IMR-90 (cell line): ENCODE measurements at regions not wholly inside any gene's neighbourhood (a gene's known extent, or its start where the extent isn't known, plus 50 kb on each side); places are given as distances from the start of the nearest gene placed in this dataset.

Source experiments
- CTCF ChIP-seq: conservative IDR thresholded peaks from 2 replicates; pipeline ENCODE4 v1.5.1; 2012; ENCODE audit warnings: mild to moderate bottlenecking, low read depth, low read length, improper control_type of control experiment
- NFE2L2 ChIP-seq: fragments of 150-350 bp; IDR thresholded peaks from 2 replicates; pipeline ENCODE4 v1.6.1; 2016; ENCODE audit warnings: low read depth, mild to moderate bottlenecking, low read length
- POLR2A ChIP-seq: IDR thresholded peaks from 2 replicates; pipeline ENCODE4 v1.6.1; 2012; ENCODE audit warnings: mild to moderate bottlenecking, low read depth, low read length
- RFX5 ChIP-seq: IDR thresholded peaks from 2 replicates; pipeline ENCODE4 v1.8.0; 2012; ENCODE audit warnings: low read depth, mild to moderate bottlenecking, low read length, moderate library complexity
- TF ChIP-seq, protein P1 (sequence below): fragments of 150-350 bp; IDR thresholded peaks from 2 replicates; pipeline ENCODE4 v1.6.1; 2017; ENCODE audit warnings: mild to moderate bottlenecking, antibody characterized with exemption, low read length, low read depth

- TF ChIP-seq, protein P1, sequence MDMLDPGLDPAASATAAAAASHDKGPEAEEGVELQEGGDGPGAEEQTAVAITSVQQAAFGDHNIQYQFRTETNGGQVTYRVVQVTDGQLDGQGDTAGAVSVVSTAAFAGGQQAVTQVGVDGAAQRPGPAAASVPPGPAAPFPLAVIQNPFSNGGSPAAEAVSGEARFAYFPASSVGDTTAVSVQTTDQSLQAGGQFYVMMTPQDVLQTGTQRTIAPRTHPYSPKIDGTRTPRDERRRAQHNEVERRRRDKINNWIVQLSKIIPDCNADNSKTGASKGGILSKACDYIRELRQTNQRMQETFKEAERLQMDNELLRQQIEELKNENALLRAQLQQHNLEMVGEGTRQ = no peak
- TF ChIP-seq RFX5 = no peak
- no peak for TF ChIP-seq POLR2A
- TF ChIP-seq CTCF = no peak
- no peak for TF ChIP-seq NFE2L2
These were observed 133.7 kb upstream of the ST8SIA4 start for GRCh38 chr5:101036778-101037177.
